Activated CD4-positive, alpha-beta T cell treated with anti-CD3 and anti-CD28 coated beads, Interleukin-2, Interleukin-4, amounts not matched to agents 100 ng/mL and 50 ng/mL, durations not matched to agents 16 hours and 8 hours (primary cell): ENCODE measurements at regions not wholly inside any gene's neighbourhood (a gene's known extent, or its start where the extent isn't known, plus 50 kb on each side); places are given as distances from the start of the nearest gene placed in this dataset.
"Not testable (repeated sequence)": the region's sequence is repeated elsewhere in the genome, so short reads cannot be mapped to it uniquely, and the experiment has no call there.

Source experiments
- DNase-seq: peaks from one replicate; pipeline ENCODE4 v3.0.0-alpha.2; 2020; ENCODE audit warnings: low spot score

- not testable (repeated sequence) for DNase-seq
These were observed 495.0 kb downstream of the USP25 start for GRCh38 chr21:16224756-16225155.

DNA sequence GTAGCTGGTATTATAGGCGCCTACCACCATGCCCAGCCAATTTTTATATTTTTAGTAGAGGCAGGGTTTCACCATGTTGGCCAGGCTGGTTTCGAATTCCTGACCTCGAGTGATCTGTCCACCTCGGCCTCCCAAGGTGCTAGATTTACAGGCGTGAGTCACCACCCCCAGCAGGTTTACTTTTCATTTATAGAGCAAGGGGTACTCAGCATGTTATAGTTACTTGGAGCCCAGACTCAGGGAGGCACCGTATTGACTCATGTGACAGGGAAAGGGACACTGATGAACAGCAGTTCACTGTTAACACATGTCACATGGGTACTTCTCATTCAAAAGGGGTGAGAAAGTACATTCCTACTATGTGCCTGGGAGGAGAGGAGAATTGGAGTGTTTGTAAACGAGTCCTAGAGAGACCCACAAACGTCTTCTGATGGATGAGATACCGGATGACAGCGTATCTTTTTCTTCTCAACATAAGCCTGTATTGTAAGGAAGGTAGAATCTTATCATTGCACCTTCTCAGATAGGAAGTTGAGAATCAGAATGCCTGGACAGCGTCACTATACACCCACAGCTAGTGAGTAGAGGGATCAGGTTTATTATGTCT lies 510.0 kb downstream of the USP25 start:
- DNase-seq, result no peak

DNA sequence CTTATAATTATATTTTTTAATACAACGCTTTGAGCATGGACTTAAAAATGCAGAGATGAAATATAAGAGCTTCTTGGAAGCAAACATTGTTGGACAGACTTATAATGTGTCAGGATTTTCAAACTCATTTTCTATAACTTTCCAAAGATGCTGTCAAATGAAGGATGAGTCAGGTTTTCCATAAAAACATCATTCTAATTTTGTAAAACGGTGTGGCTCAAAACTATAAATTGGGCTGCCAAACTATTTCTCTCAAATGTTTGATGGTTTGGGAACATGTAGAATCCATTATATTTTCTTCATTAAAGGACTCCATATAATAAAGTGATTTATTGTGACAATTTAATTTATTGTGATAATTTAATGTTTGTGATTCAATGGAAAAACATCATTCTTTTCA lies 511.2 kb downstream of the USP25 start:
- DNase-seq, result no peak

GRCh38 chr21:16241479-16241963 lies 511.7 kb downstream of the USP25 start:
- DNase-seq, result no peak

- DNase-seq, result no peak
These were observed 513.6 kb downstream of the USP25 start for GRCh38 chr21:16243396-16243795.

- no peak for DNase-seq
These were observed 518.9 kb downstream of the USP25 start for GRCh38 chr21:16248705-16249104.

DNA sequence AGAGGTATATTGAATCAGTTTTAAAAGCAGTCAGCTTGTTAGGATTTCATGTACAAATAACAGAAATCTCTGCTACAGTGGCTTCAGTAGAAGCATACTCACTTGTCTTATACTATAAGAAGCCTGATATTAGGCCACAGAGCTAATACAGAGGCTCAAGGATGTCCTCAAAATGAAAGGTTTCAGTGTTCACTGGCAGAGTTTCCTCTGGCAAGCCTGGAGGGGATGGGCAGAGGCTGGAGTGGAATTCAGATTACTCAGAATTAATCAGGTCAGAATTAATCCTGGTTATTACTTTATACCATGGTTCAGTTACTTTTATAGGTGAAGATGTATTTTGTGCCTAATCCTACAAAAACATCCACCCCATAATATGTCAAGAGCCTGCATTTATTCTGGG lies 520.5 kb downstream of the USP25 start:
- no peak for DNase-seq

DNA sequence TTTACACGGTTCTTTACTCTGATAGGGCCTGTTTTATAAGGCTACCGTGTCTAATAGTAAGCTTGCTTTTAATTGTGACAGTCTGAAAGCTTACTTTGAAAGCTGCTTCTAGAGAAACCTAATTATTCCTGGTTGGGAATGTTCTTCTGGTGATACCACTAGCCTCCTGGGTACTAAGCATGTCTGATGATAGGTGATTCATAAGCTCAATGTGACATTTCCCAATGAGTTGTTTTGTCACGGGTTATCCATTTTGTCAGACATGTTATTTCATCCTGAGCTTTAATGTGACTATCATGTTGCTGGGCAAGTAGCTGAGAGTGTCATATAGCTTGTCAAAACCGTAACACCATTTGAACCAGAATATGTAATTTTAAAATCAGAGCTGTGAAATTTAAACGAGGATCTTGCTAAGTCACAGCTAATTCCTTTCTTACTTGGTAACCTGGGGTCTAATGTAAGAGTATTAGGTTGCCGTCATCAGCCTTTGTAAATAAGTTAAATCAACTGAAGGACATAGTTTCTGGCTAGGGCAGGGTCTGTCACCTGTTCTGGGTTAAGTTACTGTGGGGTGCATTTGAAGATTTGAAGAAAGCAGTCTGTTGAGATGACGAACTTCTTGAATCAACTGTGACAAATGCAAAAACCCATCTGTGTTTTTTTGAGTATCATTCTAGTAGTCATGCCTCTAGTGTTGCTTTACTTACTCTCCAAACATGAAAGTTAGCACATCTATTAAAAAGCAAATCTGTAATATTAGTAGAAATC lies 529.2 kb downstream of the USP25 start:
- no peak for DNase-seq

DNA sequence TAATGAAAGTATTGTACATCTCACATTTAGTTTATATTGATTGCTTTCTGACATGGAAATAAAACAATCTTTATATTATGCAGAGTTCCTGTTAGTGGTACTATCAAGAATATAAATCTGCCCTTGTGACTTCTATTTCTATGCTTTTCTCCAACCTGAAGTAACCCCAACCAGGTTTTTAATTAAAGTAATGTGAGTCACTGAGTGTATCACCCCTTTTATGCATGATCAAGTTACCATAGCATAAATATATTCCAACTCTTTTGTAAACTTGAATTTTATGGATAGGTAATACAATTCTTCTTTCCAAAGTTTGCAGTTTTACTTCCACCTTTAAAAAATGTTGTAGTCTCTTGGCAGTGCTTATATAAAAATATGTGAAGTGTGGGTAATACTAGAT lies 532.3 kb downstream of the USP25 start:
- DNase-seq, result no peak

- no peak for DNase-seq
These were observed 534.5 kb downstream of the USP25 start for GRCh38 chr21:16264319-16264718.

- DNase-seq, result no peak
These were observed 539.7 kb downstream of the USP25 start for GRCh38 chr21:16269476-16269875.

GRCh38 chr21:16279731-16280581 lies 550.2 kb downstream of the USP25 start:
- DNase-seq, result no peak

DNA sequence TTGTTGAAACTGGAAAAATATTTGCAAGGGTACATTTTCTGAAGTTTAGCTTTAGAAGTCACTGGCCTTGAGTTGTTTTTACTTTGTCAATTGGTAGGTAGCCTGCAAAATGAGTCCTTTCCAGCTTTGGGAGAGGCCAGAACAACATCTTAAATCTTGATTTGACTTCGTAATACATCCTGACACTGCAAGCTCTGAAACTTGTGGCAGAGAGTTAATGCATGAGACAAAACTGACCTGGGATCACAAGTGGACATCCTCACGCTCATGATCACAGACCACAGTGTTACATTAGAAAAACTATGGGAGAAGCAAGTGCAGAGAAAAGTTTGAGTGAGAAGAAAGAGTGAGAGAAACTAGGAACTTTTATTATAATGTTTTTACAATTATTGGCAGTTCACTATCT lies 550.9 kb downstream of the USP25 start:
- no peak for DNase-seq

DNA sequence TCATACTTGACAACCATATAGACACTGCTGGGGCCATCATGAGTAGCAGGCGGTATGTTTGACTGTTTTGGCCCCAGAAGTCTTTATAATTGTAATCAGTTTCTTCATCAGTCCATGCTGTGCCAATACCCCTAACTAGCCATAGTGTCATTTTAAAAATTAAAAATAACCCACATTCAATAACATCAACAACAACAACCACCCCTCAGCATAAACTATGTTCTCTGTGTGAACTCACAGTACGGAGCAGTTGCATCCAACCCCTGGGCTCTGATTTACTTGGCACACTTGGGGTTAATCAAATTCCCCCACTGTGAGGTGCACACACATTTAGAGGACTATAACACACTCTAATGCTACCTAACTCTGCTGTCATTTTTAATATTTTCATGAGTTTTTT lies 553.7 kb downstream of the USP25 start:
- DNase-seq, result no peak

DNA sequence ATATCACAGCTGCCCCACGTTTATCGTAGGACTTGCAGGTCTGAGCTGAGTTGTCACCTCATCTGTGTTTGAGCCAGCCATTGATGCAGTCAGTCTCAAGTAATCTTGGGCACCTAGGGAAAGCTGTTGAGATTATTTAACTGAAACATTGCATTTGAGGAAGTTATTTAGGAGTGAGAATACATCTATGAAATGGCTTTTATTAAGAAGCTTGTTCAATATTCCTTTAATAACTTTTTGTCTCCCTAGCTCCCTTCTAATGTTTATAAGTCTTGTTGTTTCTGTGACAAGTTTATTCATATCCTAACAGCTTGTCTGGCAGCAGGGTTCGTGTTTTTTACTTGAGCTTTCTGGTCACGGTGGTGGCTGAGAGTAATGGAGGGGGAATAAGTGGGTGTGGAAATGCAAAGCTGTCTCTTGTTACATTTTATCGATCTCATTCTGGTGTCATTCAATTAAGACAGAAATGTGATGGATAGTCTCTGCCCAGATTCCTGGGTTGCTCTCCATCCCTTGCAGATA lies 555.9 kb downstream of the USP25 start:
- no peak for DNase-seq

DNA sequence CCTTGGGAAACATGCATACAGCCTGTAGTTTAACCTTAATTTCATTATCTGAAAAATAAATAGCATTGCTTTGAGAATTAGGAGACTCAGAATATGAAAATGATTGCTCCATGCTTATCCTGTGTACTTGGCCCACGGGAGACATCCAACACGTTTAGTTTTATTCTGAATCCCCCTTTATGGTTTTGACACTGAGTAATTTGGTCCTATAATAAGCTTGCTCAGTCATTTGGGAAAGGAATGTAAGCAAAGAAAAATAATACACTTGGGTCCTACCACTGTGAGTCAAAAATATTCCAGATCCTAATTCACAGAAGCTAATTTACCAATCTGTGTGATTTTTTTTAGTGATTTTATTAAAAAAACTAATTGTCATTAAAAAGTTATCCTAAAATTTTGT lies 557.3 kb downstream of the USP25 start:
- DNase-seq, result no peak

DNA sequence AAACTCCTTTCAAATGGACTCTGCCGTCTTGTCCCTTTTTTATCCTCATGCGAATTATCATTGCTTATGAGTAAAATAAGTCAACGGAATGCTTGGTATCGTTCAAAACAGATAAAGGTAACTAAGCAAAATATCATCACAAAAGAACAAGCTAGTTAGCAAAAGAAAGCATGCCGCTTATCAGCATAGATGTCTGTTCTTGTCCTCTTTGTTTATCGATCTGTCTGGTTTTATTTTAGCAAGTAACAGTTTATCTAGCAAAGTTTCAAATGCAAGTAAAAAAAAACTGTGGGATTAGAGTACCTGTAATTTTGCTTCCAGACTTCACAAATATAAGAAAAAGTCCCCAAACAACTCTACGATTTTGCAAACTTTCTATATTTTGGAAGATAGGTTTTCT lies 561.5 kb downstream of the USP25 start:
- DNase-seq, result no peak

DNA sequence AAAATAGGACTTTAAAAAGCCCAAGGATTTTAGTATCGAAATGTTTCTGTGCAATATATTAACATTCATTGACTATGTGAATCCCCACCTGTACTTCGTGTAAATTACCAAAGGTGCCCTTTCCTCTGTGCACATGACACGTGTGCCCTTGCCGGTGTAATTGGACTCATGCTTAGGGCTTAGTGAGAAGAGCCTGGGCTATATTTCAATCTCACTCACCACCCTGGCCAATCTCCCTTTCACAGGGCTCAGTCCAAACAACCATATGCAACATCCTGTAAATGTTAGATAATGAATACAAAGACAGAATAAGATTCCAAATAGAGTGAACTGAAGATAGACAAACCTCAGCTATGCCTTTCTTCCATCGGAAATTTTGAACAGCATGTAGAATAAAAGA lies 564.3 kb downstream of the USP25 start:
- no peak for DNase-seq

DNA sequence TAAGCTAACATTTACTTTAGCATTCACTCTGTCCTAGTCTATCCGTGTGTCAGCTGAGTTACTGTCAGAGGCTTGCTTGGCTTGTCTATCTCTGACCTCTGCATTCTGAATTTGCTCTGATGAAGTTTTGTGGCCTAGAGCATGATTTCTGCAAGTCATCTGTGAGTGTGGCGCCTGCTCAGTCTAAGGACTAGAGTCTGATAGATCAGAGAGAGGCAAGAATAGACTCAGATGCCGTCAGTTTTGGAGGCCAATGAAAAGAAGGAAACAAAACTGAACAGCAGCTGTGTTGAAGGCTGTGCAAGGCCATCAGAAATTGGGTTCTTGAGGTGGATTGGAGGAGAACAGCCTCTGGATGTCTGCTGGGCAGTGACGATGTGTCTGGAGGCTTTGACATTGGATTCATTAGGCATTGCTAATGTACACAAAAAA lies 573.1 kb downstream of the USP25 start:
- DNase-seq, result no peak

DNA sequence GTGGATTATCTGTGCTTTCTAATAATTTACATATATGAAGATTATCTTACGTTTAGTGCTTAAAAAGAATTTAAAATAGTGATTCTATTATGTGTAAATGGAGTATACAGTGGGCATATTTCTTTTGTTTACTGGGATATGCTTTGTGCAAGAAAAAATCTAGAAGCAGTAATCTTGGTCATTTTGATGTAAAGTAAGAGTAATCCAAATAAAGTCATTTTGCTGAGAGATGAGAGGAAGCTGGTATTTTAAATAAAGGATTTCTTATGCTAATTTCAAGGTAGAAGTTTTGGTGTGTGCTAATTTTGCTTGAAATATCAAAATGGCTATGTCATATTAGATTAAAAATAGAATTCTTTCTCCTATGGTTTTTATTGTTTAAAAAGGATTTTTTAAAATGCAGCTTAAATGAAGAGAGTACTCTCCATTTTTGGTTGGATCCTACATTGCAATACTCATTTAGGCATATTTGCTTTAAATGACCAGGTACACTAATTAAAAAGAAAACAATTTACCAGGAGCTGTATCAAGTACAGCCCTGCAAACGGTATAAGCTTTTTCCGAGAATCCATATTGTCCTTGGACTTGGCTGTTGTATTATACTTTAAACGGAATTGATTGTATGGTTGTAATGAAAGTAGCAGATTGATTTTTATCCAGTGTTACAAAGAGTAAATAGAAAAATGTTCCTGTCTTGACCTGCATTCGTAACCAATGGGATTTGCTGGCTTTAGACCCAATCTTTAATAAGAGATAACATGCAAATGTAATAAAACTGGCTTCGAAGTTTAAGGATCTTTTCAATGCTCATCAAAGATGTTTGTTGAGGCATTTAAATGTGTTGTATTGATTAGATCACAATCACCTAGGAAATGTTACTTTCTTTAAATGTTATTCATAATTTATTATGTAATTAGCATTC lies 574.7 kb downstream of the USP25 start:
- DNase-seq, result no peak

DNA sequence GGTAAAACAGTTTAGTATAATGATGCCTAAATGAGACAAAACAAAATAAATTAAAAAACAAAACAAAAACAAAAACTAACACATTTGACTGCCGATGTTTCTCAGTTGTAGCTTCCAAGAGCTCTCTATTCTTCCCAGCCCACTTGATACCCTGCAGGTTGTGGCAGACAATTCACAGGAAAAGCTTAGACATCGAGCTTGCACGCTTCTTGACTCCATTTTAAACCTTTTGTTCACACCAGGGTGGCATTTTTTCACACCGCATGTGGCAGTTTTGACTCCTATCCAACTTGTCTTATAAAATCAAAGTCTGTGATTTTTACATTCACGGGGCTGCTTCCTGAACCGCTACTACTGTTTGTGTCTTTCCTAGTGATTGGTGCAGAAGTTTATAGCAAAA lies 575.9 kb downstream of the USP25 start:
- no peak for DNase-seq

DNA sequence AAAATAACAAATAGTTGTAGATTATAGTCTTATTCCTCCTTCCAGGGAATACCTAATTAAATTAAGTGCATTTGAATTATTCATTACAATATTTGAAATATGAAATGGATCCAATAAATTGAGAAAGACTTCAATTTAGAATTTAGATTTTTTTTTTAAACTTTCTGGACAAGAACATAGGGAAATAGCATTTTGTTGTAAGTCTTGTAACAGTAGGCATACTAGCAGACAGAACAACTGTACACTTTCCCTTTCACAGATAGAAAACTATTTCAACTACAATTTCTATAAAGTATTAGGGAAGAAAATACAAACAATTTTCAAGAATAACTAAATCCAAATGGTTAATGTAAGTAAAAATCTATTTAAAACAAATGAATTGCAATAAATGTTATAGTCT lies 577.5 kb downstream of the USP25 start:
- DNase-seq, result no peak
